NT2/D1 (cell line): ENCODE measurements at regions not wholly inside any gene's neighbourhood (a gene's known extent, or its start where the extent isn't known, plus 50 kb on each side); places are given as distances from the start of the nearest gene placed in this dataset.

ENCODE experiments used
- YY1 ChIP-seq: IDR thresholded peaks from 2 replicates; pipeline ENCODE4 v1.6.1; 2011; ENCODE audit not compliant: insufficient read length, insufficient read depth
- ZNF274 ChIP-seq: IDR thresholded peaks from 2 replicates; pipeline ENCODE4 v1.6.1; 2011; ENCODE audit warnings: mild to moderate bottlenecking, low read depth, low read length

DNA sequence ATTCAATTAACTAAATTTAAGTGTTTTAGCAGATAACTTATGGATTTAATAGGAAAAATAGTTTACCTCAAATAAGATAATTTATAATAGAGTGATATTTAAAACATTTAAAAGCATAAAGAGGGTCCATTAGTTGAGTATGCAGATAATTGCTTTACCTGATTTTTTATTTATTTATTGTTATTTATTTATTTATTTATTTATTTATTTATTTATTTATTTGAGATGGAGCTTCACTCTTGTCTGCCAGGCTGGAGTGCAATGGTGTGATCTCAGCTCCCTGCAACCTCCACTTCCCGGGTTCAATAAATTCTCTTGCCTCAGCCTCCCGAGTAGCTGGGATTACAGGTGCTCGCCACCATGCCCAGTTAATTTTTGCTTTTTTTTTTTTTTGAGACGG lies 982.9 kb downstream of the TFAP2A start:
- no peak for TF ChIP-seq ZNF274
- no peak for TF ChIP-seq YY1
